GM18498 (cell line): ENCODE measurements at regions not wholly inside any gene's neighbourhood (a gene's known extent, or its start where the extent isn't known, plus 50 kb on each side); places are given as distances from the start of the nearest gene placed in this dataset.

Experiments used
- ATAC-seq: cut with Tn5 transposase; IDR thresholded peaks from one replicate; pipeline ENCODE4 v1.9.1; 2021; ENCODE audit warnings: mild to moderate bottlenecking, moderate library complexity; ENCODE audit not compliant: unreplicated experiment

- no peak for ATAC-seq
Observed at GRCh38 chr5:136811551-136811950, 446.2 kb upstream of the TRPC7 start.

DNA sequence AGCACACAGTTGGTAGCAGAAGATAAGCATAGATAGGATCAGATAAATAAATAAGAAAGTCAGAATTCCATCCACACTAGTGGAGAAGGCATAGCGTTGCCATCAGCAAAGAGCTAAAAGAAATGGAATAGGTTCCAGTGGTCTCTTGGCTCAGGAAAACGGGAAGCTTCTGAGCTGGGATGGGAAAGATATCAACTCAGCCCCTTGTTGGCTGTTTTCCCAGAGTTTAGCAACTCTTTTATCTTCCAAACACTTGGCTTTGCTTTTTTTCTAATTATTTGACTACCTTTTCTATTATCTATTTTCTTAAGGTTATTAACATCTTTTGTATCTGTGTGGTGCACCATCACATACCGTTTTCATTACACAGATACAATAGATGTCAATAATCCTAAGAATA, 445.7 kb upstream of the TRPC7 start:
- ATAC-seq: no peak

- no peak for ATAC-seq
Observed at GRCh38 chr5:136810261-136810801, 445.0 kb upstream of the TRPC7 start.

DNA sequence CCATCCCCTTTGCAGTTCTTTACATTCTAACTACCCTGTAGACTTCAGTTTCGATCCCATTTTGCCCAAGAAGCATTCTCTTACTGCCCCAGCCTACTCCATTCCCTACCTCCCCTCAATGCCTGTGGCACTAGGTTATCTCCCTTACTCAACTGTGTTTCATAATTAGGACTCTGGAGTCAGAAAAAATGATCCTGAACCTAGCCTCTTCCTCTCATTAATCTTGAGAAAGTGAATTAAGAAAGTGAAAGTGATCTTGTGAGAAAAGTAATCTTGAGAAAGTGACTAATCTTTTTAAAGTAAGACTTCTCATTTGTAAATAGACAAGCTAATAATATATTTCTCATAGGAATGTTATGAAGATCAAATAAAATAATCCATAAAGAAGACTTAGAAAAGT, 444.0 kb upstream of the TRPC7 start:
- ATAC-seq: no peak

DNA sequence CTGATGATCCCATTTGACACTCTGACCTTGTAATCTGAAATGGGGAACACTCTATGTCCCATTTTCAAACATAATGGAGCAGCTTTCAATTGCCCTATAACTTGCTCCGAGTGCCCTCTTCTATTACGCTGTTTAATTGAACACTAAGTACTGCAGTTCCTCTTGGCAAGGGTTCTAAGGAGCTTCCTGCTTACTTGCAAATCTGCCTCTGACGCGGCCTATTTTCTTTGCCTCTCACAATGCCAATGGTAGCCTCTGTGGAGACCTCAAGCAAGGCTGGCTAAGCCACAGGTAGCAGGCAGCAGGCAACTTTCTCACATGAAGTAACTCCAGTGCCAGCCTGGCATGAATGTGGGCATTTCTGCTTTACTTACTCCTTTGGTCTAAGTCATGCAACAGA, 443.4 kb upstream of the TRPC7 start:
- ATAC-seq: no peak

GRCh38 chr5:136805466-136805865, 440.1 kb upstream of the TRPC7 start:
- no peak for ATAC-seq

DNA sequence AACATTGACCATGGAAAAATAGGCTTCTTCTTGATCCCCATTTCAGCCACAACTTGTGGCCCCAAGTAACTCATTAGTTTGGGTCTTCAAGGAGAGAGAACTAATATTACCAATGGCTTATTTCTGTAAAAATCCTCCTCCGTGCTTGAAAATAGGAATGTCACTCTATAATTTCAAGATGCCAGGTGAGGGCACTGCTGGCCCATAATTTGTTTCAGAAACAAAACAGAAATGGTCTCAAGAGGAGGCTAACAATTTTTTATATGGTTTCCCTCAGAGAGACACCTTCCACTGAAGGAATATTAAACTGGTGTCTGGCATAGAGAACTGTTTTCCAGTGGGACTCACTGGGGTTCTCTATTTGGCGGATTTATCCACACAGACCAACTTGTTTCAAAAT, 437.0 kb upstream of the TRPC7 start:
- ATAC-seq: no peak

DNA sequence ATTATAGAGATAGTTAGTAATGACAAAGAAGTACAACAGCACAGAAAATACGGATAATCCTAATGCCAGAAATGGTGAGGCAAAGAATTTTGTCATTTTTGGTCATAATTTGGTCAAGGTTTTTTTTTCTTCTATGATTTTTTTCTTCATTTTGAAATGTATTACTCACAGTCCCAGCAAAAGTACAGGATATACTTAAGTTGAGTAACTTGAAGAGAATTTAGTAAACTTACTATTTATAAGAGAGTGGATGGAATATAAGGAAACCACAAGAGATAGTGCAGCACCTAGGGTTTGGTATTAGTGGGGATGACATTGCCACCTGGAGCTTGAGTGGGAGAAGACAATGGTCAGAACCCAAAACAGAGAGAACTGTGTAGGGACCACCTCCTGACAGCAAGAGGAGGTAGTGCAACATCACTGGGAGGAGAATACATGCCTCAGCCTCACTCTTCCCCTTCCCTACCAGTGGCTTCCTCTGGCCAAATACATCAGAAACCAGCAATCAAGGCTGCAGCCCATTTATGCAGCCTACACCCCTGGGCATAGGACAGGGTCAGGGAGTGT, 434.5 kb upstream of the TRPC7 start:
- no peak for ATAC-seq

- no peak for ATAC-seq
Observed at GRCh38 chr5:136793300-136793699, 428.0 kb upstream of the TRPC7 start.

DNA sequence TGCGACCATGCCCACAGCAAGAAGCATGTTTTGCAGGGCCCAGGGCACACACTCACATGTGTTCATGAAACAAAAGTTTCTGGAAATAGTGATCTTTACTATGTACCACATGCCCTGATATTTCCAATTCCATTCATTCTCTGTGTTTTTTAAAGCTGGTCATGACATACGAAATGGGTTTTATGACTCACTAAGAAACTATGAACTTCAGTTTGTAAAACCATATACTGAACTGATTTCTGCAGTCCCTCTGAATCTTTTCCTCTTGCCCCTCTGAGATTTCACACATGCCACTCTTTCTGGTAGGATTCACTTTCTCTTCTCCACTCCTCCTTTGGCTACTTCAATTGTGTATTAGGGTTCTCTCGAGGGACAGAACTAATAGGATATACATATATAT, 416.1 kb upstream of the TRPC7 start:
- no peak for ATAC-seq

DNA sequence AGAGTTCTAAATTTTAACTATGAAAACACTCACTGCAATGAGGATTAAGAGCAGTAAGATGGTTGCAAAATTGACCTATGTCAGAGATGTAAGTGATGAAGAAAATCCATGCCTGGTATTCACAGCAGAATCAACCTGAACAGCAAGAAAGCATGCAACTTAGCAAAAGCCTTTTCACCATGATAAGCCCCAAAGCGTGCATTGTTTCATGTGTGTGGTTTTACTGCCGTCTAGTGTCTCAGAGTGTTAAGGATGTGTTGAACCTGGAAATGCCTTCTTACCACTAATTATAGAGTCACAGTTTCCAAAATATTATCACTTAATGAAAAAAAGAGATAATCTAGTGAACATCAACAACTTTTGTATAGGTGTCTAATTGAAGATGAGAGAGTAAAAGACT, 415.2 kb upstream of the TRPC7 start:
- no peak for ATAC-seq

DNA sequence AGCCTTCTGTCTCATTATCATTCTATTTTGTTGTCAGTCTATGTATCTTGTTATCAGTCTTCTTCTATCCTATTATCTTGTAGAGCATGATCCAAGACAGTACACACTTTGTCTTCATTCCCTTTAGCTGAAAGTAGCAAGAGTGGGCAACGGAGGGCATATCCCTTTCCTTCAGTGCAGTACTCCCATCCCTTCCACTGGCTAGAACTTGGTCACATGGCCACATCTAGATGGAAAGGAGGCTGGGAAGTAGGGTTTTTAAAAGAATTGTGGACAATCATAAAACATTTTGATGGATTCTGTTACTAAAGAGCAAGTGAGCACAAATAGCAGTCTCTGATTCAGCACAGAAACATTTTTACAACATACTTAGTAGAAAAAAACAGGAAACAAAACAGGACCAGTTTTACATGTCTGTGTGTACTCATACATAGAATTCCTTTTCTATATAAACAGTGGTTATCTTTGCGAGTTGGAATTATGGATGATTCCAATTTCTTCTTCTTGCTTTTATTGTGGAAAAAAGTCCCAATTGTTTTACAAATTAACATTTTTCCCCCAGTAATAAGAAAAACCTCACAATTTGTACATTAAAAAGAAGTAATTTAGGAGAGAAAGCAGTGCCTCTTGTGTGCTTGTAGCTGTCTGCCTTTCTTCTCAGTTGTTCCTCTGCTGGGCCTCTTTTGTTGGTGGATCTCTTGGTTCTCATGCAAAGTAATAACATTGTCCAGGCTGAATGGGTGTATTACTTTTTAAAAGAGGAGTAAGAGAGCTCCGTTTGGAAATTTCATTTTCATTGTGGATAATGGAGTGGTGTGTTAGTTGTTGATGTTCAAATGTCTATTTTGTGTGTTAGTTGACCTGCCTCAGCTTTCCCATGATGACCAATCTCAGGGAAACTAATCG, 410.9 kb upstream of the TRPC7 start:
- ATAC-seq: no peak

GRCh38 chr5:136772491-136772890, 407.1 kb upstream of the TRPC7 start:
- ATAC-seq: no peak

DNA sequence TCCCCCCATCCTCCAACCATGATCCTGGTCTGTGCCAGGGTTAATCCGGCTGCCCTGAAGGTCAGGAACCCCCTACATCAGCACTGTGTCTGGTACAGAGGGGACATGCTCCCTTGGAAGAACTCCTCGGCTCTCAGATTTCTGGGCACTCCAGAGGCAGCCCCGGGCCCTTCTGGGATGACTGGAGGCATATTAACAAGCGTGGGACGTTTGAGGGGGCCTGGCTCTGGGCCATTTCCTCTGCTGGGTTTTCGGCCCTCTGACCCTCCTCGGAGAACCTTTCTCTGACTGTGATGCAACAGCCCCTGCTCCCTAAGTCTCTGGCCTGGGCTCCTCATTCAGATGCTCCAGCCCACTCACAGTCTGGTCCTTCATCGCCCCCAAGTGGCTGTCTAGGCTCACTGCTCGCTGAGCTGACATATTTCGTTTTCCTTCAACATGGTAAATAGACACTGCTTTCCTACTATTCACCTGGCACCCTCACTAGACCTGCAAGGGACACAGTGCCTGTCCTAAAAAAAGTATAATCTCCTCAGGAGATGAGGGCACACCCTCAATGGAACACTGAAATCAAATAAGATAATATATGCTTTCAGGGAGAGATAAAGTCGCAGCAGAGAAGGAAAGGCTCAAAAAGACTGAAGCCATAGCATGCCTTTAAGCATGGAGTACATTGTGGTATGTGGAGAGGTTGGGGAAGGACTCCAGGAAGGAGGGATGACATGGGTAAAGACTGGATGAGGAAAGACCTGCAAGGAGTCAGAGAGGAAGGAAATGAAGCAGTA, 404.7 kb upstream of the TRPC7 start:
- ATAC-seq: peak; percentile 88

DNA sequence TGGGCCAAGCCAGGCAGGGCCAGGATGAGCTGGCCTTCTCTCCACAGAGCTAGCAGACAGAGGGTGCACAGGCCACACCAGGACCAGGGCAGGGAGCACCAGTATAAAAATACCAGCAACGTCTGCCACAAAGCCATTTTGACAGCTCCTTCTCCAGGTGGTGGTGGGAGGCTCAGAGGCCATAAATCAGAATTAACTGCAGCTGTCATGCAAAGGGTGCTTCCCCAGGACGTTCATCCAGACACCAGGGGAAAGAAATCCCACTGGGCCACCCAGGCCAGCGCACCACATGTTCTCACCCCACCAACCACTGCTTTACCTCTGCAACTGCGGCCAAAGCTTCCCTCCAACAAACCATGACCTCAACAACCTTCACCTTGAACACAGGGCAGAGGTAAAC, 403.7 kb upstream of the TRPC7 start:
- no peak for ATAC-seq

GRCh38 chr5:136768457-136768856, 403.1 kb upstream of the TRPC7 start:
- no peak for ATAC-seq

DNA sequence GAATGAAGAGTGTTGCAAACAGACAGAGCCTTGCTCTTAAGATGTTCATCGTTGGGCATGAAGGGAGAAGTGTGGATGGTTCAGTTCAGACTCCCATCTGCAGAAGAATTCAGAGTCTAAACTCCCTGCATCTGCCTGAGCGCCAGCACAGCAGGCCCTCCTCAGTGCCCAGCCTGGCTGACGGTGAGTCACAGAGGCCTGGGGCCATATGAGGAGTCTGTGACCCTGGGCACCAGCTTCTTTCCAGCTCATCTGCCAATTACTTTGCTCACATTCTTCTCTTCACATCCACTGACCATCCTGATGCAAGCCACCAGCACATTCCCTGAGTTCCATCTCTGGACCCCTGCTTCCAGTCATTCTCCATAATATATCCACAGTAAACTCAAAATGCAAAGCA, 401.1 kb upstream of the TRPC7 start:
- no peak for ATAC-seq

GRCh38 chr5:136764601-136765000, 399.3 kb upstream of the TRPC7 start:
- ATAC-seq: no peak

DNA sequence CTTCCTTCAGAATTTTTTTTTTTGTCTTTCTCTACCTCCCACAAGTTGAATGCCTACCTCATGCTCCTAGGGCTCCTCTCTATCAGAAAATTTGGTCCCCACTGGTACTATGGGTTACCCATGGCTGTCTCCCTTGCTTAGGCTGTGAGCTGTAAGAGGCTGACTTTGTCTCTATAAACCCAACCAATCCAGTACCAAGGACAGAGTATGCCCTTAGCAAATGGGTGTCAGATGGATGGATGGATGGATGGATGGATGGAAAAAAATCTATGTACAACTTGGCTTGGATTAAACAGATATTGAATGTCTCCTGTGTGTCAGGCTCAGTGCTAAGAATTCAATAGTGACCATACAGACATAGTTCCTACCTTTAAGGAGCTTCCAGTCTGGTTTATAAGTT, 398.2 kb upstream of the TRPC7 start:
- no peak for ATAC-seq

DNA sequence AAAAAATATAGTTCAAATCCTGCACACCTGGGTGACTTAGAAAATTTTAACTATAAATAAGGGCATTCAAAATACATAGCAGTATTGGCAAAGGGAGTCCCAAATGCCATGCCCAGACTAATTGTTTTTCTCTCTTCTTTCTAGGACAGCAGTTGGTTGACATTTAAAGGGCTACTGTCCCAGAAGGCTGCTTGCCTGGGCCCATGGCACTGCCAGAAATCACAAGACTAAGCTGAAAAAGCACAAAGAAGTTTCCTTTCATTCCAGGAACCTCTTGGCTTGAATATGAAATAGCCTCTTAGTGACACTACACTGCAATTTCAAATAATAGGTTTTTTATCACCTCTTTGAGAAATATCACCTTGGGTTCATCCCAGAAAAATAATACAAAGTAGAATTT, 388.9 kb upstream of the TRPC7 start:
- ATAC-seq: no peak

GRCh38 chr5:136750224-136750862, 385.0 kb upstream of the TRPC7 start:
- ATAC-seq: no peak
